Tibial artery (tissue), 4 donors: ENCODE measurements at regions not wholly inside any gene's neighbourhood (a gene's known extent, or its start where the extent isn't known, plus 50 kb on each side); places are given as distances from the start of the nearest gene placed in this dataset.
"Not testable (repeated sequence)": the region's sequence is repeated elsewhere in the genome, so short reads cannot be mapped to it uniquely, and the experiment has no call there.

ENCODE experiments used
- DNase-seq, 2 donors: peaks; one replicate each; pipeline ENCODE4 v3.0.0-alpha.2; 2019
- H3K27ac ChIP-seq, 2 donors: fragments of 200-600 bp; sonication (generic) in 1 of 2; 1 replicate in 1 of 2; 2 replicates in 1 of 2; pipeline ENCODE4 v1.5.1; 2018 to 2019; ENCODE audit warnings: mild to moderate bottlenecking in 1 of 2
- H3K27me3 ChIP-seq, 2 donors: fragments of 200-600 bp; sonication (generic) in 1 of 2; one replicate each; pipeline versions ENCODE4 v1.5.1 to v1.6.0; 2016 to 2019
- H3K36me3 ChIP-seq, 3 donors: fragments of 200-600 bp; sonication (generic) in 2 of 3; one replicate each; pipeline ENCODE4 v1.5.1; 2016 to 2019; ENCODE audit warnings: mild to moderate bottlenecking in 2 of 3
- H3K4me1 ChIP-seq, 4 donors: fragments of 200-600 bp; sonication (generic) in 2 of 4; 1 replicate in 3 of 4; 2 replicates in 1 of 4; pipeline ENCODE4 v1.5.1; 2016 to 2019
- H3K4me3 ChIP-seq, 2 donors: fragments of 200-600 bp; sonication (generic) in 1 of 2; 1 replicate in 1 of 2; 2 replicates in 1 of 2; pipeline ENCODE4 v1.5.1; 2018 to 2019; ENCODE audit warnings: mild to moderate bottlenecking in 2 of 2
- H3K9me3 ChIP-seq, 3 donors: fragments of 200-600 bp; sonication (generic) in 1 of 3; one replicate each; pipeline ENCODE4 v1.5.1; 2016 to 2019
- intact Hi-C: fragments of 100-400 bp; cut with DNase I; formaldehyde crosslinking; loops from one replicate; pipeline ENCODE4 v1.15.0; 2023; ENCODE audit warnings: low total_unique reads
- TF ChIP-seq, protein P1 (sequence below), 2 experiments: fragments of 200-600 bp in 1 of 2; fragments of 450-650 bp in 1 of 2; IDR thresholded peaks; one replicate each; pipeline ENCODE4 v1.5.1; 2017 to 2019; ENCODE audit warnings: antibody characterized with exemption in 2 of 2, mild to moderate bottlenecking in 1 of 2, moderate library complexity in 1 of 2

- no peak overlapping the region for H3K4me3 ChIP-seq
Measured at GRCh38 chr3:157585386-157585785, 82.2 kb upstream of the VEPH1 start.

DNA sequence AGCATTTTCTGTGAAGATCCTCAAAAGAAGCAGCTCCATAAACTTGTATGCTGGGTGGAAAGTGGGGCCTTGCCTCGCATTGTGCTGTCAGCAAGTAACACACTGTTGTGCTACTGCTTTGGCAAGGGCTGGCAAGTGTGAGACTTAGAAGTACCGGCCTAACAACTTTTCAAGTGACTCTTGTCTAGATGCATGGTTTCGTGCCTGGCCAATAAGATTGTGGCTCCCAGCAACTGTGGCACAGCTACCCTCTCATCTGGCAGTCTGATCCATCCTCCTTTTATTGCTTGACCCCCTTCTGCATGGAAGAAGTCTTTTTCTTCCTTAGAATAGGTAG is 79.4 kb upstream of the VEPH1 start:
- intact Hi-C loops, result no loop called here
- Histone ChIP-seq H3K36me3 (no peaks in the 10 kb centered on the region), H3K4me1 (no peaks in the 10 kb centered on the region), H3K27ac (no peak overlapping the region), H3K27me3 (no peaks in the 10 kb centered on the region), H3K4me3 (no peak overlapping the region), H3K9me3 (no peaks in the 10 kb centered on the region)
- DNase-seq, result no peak
- TF ChIP-seq, protein P1, sequence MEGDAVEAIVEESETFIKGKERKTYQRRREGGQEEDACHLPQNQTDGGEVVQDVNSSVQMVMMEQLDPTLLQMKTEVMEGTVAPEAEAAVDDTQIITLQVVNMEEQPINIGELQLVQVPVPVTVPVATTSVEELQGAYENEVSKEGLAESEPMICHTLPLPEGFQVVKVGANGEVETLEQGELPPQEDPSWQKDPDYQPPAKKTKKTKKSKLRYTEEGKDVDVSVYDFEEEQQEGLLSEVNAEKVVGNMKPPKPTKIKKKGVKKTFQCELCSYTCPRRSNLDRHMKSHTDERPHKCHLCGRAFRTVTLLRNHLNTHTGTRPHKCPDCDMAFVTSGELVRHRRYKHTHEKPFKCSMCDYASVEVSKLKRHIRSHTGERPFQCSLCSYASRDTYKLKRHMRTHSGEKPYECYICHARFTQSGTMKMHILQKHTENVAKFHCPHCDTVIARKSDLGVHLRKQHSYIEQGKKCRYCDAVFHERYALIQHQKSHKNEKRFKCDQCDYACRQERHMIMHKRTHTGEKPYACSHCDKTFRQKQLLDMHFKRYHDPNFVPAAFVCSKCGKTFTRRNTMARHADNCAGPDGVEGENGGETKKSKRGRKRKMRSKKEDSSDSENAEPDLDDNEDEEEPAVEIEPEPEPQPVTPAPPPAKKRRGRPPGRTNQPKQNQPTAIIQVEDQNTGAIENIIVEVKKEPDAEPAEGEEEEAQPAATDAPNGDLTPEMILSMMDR (IDR thresholded peaks at IDR 0.05), result no peak

More at GRCh38 chr3:157585386-157585785, 82.2 kb upstream of the VEPH1 start:
- Histone ChIP-seq H3K9me3 (no peaks in the 10 kb centered on the region), H3K27ac (no peak overlapping the region), H3K4me1 (no peaks in the 10 kb centered on the region), H3K27me3 (no peaks in the 10 kb centered on the region), H3K36me3 (no peaks in the 10 kb centered on the region)
- no peak for DNase-seq
- TF ChIP-seq, protein P1 (IDR thresholded peaks at IDR 0.05), result no peak
- intact Hi-C loops, result no loop called here

DNA sequence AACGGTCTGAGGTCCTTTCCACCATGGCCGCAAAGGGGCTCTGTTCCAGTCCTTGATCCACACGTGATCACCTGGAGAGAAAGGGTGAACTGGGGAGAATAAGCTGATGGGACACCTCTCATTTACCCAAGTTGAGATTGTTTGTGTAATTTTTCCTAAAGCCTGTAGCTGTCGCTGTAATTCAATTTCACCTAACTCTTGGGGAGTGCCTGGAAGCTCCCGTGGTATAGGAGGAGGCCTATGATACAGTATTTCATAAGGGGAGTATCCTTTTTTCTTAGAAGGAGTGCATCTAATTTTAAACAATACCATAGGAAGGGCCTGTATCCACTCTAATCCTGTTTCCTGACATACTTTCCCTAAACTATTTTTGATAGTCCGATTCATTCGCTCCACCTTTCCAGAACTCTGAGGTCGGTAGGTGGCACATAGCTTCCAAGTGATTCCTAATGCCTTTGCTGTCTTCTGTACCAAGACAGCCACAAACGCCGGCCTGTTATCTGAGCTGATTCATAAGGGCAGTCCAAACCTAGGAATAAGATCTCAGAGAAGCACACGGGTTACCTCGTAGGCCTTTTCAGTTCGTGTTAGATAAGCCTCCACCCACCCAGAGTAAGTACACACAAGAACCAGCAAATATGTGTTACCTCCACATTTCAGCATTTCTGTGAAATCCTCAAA is 78.9 kb upstream of the VEPH1 start:
- intact Hi-C loops, H3K4me3 ChIP-seq, H3K36me3 ChIP-seq, H3K4me1 ChIP-seq, H3K27me3 ChIP-seq, H3K9me3 ChIP-seq, DNase-seq, H3K27ac ChIP-seq: not testable (repeated sequence)

- no peak overlapping the region for H3K4me3 ChIP-seq
- H3K9me3 ChIP-seq, result no peaks in the 10 kb centered on the region
- intact Hi-C loops, result no loop called here
- no peaks in the 10 kb centered on the region for H3K27me3 ChIP-seq
- no peak overlapping the region for H3K27ac ChIP-seq
- H3K4me1 ChIP-seq, result no peaks in the 10 kb centered on the region
- DNase-seq, result no peak
- no peaks in the 10 kb centered on the region for H3K36me3 ChIP-seq
- TF ChIP-seq, protein P1 (IDR thresholded peaks at IDR 0.05), result no peak
Measured at GRCh38 chr3:157581371-157581770, 78.2 kb upstream of the VEPH1 start.

- H3K27ac ChIP-seq, result no peak overlapping the region
- TF ChIP-seq, protein P1 (IDR thresholded peaks at IDR 0.05), result no peak
- intact Hi-C loops, result no loop called here
- H3K4me3 ChIP-seq, result no peak overlapping the region
- no peaks in the 10 kb centered on the region for H3K9me3 ChIP-seq
- H3K4me1 ChIP-seq, result no peaks in the 10 kb centered on the region
- no peaks in the 10 kb centered on the region for H3K27me3 ChIP-seq
- H3K36me3 ChIP-seq, result no peaks in the 10 kb centered on the region
- no peak for DNase-seq
Measured at GRCh38 chr3:157578181-157578580, 75.0 kb upstream of the VEPH1 start.

- Histone ChIP-seq H3K4me1 (no peaks in the 10 kb centered on the region), H3K27ac (no peak overlapping the region), H3K36me3 (no peaks in the 10 kb centered on the region), H3K4me3 (no peak overlapping the region), H3K9me3 (no peaks in the 10 kb centered on the region), H3K27me3 (no peaks in the 10 kb centered on the region)
- no peak for DNase-seq
- TF ChIP-seq, protein P1 (IDR thresholded peaks at IDR 0.05), result no peak
- intact Hi-C loops, result no loop called here
Measured at GRCh38 chr3:157574531-157574930, 71.3 kb upstream of the VEPH1 start.
